GM04504 (cell line): ENCODE measurements at regions not wholly inside any gene's neighbourhood (a gene's known extent, or its start where the extent isn't known, plus 50 kb on each side); places are given as distances from the start of the nearest gene placed in this dataset.
A peak's percentile ranks its signal among the peaks of the same experiment; 100 is the strongest.

Source experiments
- DNase-seq: peaks from one replicate; pipeline ENCODE4 v3.0.0-alpha.2; 2012; ENCODE audit warnings: low read depth

DNA sequence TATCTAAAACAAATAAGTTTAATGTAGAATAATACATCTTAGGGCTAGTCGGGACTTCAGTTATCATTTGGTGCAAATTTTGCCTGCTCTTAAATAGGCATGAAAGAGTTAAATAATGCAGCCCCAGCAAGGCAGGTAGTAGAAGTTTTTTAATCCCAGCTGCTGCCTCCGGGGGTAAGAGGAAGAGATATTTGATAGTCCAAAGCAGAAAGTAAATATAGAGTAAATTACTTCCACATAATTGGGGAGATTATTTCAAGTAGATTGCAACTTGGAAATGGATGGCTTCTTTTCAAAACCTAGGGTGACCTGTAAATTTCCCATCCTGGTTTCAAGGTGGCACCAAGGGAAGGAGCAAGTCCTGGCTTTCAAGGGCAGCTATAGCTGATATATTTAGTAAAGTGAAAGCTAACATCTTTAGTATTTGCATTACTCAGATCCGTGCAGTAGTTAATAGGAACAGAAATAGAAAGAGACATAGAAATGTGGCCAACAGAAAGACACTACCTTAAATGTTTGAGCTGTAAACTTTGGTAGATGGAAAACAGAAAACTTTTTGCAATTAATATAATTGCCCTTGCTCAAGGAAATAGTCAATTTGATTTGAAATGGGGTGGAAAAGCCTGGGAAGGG, 109.1 kb downstream of the LMO4 start:
- DNase-seq, result no peak

DNA sequence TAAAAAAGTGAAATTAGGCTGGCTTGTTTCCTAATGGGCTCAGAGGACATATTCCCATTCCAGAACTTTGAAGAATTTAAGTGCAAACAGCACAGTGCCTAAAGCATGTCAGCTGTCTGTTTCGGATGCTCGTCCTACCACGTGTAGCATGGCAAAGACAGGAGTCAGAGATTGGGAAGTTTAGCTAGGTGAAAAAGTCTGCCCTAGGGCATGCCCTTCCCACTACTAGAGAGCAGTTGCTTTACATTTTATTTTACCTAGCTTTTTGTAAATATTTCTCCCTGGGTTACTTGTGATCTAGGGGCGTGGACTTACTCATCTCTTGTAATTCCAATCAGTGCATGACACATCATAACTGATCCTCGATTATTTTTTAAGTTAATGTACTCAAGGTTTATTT, 111.1 kb downstream of the LMO4 start:
- DNase-seq, result no peak

DNA sequence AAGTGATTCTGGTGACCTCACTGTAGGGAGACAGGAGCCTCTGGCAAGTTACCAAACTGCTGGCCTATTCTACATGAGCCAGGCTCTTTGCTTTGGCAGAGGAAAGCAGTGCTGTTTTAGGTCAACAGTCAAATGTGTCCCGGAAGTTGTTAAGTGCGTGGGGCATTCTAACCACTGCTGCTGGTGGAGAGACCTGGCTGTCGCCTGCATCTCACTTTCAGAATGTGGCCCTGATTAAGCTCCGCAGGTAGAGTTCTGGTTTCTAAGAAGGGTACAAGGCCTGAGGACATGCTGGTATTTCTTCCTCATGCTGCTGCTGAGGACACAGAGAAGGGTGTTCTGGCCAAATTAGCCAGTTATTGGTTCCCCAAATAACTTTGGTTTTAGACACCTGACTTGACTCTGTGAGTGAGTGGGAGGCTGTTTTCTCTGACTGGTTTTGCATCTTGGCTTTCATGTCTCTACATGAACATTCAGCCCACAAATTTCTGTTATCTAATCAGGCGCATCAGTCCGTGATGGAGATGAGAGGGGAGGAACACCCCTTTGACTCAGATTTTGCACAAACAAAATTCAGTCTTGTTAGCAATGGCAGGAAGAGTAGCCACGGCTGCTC, 120.8 kb downstream of the LMO4 start:
- no peak for DNase-seq

DNA sequence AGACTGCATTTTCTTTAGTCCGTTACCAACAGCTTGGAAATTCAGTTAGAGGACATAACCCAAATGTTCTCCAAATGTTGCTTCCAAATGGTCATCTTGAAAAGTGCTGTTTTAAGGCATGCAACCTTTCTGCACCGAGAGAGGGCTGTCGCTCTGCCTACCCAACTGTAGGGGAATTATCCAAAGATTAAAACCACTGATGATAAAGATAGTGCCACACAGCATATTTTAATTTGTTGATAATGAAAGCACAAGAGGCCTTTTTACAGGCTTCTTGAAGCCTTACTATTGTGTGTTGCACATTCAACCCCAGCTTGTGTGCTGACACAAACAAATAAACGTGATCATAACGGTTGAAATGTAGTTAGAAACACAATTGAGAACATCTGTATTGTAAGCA, 121.5 kb downstream of the LMO4 start:
- DNase-seq, result no peak

DNA sequence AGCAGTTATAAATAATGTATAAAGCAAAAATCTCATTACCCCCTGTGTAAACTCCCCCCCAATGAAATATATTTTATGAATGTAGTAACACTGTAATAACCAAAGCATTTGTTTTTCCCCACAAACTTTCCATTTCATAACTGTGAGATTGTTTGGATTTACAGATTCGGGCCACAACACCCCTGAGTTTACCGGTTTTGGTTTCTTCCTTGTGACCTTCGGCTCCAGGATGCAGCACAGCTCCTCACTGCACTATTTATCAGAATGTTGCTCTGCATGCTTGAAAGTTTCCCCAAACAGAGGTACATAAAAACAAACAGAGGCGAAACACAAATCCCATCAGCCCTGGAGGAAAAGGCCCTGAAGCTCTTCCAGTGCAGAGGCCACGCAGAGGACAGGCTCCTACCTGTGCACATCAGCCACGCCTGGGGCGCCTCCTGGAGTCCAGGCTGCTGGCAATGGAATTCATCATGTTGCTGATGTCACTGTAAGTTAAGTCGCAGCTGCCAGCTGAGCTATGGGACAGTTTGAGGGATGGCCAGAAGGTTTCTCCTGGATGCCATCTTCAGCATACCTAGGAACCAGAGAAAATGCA, 122.0 kb downstream of the LMO4 start:
- no peak for DNase-seq

DNA sequence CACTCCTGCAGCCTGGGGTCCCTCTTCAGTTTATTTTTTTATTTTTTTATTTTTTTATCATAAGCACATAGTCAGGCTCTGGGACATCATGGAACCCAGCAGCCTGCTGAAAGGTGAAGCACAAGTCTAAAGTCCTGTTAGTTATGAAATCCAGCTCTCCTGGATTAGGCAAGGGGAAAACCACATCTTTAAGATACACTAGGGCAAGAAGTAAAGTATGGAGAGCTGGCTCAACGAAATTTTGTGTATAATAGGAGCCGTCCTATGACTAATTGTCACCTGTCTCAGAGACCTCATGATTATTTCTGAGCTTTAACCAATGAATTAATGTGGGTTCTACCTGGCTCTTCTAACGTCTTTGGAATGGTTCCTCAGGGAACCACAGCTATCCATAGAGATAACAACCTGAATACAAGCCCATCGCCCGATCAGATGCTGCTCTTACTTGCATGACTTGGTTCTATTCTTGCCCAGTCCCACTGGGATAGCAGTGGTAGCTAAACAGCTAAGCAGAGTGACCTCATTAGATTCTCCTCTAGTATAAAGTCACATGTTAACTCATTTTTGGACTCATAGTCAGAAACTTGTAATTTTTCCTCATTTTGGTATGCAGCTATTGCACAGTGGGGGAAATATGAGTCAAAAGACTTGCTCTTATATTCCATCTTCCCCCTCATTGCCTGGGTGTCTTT, 122.7 kb downstream of the LMO4 start:
- DNase-seq, result peak; percentile 9

DNA sequence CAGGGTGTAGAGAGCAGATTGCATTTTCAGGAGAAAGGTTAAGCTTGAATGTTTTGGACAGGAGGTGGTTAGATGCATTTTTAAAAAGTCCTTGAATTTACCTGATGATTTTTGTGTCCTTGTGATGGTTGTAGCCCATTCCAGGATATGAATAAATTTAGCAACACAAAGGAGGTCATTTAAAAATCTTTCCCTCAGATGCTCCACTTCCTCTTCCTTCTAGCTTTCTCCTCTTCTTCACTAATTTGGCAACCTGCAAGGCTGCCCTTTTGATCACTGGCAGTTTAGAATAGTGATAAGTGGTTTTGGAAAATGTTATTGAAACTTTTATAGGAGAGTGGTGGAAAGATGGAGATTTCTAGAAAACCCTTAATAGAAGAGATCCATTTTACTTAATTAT, 124.0 kb downstream of the LMO4 start:
- no peak for DNase-seq

DNA sequence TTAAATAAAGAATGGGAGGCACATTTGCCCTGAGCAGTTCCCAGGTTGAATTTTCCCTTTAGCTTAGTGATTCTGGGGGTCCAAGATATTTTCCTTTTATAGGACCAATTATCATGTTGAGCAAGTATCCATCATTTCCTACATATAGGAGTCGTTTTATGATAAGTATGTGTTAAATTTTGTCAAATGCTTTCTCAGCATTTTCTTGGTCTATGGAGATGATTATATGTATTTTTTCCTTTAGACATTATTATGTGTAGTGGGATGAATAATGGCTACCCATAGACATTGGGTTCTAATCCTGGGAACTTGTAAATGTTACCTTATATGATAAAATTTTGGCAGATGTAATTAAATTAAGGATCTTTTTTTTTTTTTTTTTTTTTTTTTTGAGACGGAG, 128.7 kb downstream of the LMO4 start:
- no peak for DNase-seq

DNA sequence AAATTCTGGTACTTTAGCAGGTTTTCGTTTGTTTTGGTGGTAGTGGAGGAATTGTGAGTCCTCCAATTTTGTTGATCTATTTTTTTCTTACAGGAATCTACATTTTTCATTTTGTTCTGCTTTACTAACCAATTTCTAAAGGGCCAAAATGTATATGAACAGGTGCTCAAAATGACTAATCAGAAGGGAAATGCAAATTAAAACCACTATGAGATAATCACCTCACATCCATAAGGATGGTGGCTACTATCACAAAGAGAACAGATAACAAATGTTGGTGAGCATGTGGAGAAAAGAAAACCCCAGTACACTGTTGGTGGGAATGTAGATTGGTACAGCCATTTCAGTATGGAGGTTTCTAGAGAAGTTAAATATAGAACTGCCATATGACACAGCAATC, 134.2 kb downstream of the LMO4 start:
- no peak for DNase-seq

DNA sequence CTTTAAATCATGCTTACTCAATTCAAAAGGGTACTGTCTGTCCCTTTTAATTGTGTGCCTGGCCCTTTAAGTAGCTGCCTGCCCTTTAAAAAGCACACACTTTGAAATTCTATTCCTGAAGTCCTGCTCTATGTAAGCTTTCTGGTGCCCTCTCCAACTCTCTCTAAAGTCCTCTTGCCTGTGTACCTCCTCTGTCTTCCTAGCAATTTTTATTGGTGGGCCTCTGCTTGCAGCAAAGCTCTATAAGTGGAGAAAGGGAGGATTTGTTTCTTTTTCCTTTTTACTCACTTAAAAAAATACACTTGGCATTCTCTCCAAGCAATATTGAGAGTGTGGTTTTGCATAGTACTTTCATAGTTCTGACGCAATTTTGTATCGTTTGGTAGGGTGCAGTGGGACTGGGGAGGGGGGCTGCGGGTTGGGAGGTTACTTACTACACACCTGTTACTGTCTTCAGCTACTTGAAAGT, 135.4 kb downstream of the LMO4 start:
- DNase-seq, result no peak

DNA sequence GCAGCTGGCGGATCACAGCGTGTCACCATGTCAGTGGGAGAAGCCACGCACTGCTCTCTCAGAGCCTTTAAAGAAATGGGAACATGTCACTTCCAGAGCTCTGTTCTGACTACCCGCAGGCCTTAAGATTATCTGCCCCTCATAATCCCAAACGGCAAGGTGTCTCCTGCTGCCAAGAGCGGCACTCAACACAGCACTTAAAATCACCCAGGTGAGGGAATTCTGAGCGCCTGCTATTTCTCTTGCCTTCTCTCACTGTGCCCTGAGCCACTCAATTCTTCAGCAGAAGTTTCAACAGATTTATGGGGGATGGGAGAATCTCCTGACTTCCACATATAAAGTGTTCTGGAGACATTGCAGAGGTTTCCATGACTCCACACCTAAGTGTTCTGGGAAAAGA, 137.9 kb downstream of the LMO4 start:
- DNase-seq, result no peak

DNA sequence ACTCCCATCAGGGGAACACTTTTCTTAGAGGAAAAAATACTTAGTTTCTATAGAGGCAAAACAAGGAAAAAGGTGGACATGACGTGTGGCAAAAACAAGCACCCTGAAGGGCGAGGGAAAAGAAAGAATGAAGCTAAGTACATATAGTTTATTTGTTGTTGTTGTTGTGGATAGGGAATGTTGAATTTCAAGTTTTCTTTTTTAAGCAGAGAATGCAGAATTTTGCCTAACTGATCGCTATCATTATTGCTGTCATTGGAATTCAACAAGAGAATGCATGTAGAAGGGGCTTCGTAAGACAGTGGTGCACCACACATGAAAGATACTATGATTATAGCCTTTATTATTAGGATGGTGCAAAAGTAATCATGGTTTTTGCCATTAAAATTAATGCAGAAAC, 144.0 kb downstream of the LMO4 start:
- DNase-seq, result no peak

DNA sequence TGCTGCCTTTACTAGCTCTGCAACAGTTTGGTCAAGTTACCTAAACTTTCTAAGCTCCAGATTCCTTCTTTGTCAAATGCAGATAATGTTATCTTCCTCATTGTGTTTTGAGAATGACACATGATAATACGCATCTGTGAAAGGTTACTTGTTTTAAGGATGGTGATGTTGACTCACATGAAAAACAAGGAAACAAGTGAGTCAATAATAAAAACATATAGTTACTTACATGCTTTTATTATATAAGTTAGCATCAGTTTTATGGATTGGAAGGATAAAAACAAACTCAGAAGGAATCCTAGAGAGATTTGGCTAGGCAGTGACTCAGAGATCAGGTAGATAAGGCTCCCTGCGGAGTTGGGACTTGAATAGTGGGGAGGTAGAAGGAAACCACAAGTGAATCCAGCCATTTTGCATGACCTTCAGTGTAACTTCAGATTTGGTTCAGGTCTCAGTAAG, 144.6 kb downstream of the LMO4 start:
- no peak for DNase-seq

DNA sequence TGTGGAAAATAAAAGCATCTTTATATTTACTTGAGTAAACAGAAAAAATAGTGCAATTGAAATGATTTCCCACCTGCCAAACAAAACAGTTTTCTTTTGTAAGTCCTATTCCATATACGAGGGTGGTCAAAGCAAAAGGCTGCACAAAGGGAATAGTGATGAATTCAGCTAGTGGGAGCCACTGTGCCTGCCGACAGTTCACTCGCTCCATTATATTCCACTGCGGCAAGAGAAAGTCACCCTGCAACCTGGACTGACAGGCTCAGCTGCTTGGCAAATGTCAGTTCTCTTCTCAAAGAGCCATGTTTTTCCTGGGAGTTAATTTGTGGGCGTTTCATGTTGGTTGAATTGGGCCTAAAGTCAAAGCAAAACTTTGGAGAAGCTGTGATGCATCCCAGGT, 145.4 kb downstream of the LMO4 start:
- DNase-seq, result no peak

DNA sequence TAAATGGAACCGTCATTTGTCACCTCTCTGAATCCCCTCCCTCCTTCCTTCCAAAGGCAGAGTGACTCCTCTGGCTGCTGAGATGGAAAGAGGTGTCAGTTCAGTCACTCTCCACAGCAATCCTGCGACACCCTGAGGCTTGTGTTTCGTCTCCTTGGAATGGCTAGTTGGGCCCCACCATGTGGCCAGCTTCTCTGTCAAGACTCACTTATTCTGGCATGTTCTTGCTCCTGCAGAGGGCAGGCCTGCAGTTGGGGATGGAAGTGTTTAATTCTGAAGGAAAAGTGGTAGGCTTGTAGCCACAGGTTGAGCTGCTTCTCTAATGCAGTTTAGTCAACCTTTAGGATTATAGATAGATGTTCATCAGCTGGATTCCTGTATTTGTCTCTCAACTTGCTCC, 149.6 kb downstream of the LMO4 start:
- no peak for DNase-seq

DNA sequence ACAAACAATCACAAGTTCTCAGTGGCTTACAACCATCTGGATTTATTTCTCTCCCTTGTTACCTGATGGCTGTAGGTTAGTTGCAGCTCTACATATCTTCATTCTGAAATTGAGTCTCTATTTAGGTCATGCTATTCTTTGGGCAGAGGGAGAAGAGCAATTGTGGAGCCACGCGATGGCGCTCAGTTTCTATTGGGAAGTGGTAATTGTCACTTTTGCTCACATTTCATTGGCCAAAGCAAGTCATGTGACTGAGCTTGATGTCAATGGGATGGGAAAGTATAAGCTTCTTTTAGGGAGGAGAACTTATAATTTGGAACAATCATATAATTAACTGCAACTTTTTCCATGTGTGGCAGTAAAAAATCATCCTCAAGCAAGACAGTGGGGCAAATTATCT, 166.5 kb downstream of the LMO4 start:
- DNase-seq, result no peak

DNA sequence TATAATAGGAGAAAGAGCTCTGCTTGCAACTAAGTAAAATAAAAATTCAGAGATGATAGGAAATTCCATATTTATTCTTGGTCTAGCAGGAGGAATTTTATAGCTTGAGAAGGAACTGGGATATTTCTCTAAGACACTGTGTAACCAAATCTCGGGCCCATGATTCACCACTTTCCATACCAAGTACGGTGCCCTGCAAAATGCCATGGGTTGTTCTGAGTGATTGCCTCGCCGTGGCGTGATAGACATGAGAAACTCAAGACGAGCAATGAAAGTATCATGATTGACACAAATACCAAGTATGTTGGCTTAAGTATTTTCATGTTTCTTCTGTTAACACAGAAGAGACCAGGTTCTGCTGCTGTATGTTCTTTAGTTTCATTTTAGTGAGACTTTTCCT, 167.2 kb downstream of the LMO4 start:
- no peak for DNase-seq

DNA sequence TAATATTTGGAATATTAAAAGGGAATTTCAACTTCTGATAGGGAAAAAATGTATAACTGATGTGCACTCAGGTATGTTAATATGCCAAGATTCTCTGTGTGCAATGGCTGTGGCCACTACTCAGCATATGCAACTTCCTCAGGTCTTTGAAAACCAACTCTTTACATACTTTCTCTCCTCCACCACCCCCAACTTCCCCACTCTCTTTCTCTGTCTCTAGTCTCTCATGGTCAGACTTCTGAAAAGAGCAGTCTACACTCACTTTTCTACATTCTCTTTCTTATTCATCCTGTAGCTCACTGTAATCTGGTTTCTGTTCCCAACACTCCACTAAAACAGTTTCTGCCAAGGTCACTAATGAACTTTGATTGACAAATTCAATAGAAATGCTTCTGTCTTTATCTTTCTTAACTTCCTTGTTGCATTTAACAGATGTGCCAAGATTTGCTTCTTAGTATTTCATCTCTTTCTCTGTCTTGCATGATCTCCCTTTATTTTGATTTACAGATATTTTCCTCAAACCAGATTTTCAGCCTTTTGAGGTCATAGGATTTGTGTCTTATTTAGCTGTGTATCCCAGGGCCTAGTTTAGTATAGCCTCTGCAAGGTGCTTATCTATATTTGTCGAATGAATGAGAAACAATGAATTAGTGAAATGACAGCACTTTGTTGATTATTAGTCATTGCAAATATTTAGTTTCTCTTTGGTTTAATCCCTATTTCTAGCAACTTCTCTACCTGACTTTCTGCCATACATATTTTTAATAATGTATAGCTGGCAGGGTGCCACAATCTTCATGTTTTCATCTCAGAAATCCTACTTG, 168.9 kb downstream of the LMO4 start:
- no peak for DNase-seq

DNA sequence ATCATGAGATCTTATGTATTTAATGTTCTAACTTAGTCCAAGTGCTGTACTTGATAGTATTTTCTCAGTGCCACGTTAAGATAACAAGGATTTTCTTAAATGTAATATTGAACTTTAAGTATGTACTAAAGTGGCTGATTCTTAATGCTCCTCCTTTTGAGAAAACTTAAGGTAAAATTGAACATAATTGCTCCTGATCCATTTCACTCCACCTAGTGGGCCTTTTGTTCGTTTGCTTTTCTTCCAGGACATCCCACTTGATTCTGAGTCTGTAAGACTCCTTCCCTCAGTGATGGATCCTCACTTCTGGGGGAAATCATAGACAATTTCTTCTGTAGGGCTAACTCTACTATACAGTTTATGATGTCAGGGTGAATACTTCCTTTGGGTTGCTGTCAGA, 173.1 kb downstream of the LMO4 start:
- no peak for DNase-seq

DNA sequence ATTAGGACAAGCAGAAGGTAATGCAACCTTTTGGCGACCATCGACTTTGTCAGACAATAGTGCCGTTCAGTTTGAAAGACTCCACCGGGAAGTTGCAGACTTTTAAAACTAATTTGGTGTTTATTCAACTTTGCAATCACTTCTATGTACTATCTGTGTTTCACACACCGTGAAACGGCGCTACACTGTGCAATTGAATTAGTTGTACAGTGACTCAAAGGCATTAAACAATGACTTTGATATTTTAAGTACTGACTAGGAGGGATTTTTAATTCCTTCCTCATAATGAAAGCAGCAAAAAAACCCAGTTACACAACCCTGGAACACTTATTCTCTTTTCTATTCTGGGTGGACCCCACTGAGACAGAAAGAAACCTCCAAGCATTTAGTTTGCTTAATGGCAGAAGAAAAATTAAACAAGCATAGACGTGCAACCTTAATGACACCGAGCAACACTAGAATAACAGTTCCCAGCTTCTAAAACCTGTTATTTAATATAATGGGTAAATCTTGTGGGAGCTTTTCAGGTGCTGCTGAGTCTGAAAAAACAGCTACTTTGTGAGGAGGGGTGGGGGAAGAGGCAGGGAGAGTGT, 176.8 kb downstream of the LMO4 start:
- DNase-seq, result no peak

DNA sequence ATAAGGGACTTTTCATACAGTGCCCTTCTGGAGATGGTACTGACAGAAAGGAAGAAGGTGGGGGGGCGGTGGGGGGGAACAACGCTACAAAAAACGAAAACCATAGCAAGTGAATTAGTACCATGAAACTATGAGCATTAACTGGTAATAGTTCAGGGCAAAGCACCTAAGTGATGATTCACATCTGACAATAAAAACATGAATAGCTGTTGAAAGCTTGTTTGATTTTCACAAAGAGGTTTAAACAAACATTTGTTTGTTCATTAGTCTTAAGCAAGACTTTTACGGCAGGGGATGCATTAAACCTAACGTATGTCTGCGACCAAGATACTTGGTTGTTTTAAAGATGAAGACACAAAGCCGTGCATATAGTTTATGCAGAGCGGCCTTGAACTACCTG, 177.5 kb downstream of the LMO4 start:
- DNase-seq, result no peak

DNA sequence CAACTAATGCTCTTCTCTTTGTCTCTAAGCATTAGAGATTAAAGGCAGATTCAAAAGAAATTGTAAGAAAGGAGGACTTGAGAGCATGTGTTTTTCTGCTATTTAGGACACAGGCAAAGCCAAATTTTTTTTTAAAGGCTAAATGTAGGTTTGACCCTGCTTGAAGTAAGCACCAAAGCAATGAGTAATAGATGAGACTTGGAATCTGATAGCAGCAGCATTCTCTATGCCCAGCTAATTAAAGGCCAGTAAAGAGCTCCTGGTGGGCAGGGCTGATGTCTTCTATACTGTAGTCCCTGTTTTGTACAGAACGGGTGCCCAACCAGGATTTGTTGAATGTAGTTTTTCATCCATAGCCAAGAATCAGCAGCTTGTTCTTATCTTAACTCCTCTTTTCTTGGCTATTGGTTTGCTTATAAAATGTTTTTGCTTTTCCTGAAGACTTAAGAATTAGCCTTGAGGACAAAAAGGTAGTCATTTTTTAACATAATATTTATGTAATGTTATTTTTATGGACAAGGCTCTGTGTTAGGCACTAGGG, 179.6 kb downstream of the LMO4 start:
- no peak for DNase-seq
